Fibroblast of mammary gland (primary cell): ENCODE measurements at regions not wholly inside any gene's neighbourhood (a gene's known extent, or its start where the extent isn't known, plus 50 kb on each side); places are given as distances from the start of the nearest gene placed in this dataset.
A peak's percentile ranks its signal among the peaks of the same experiment; 100 is the strongest.

Experiments used
- DNase-seq: peaks from one replicate; pipeline ENCODE4 v3.0.0-alpha.2; 2010; ENCODE audit warnings: low read depth
- H3K4me3 ChIP-seq: 2 replicates; pipeline ENCODE4 v1.5.1; 2011; ENCODE audit warnings: low read depth, mild to moderate bottlenecking, low read length, moderate library complexity; ENCODE audit not compliant: control insufficient read depth
- CTCF ChIP-seq: conservative IDR thresholded peaks from 2 replicates; pipeline ENCODE4 v1.5.1; 2011; ENCODE audit warnings: low read depth, low read length, inconsistent platforms; ENCODE audit not compliant: control insufficient read depth, insufficient read depth

DNA sequence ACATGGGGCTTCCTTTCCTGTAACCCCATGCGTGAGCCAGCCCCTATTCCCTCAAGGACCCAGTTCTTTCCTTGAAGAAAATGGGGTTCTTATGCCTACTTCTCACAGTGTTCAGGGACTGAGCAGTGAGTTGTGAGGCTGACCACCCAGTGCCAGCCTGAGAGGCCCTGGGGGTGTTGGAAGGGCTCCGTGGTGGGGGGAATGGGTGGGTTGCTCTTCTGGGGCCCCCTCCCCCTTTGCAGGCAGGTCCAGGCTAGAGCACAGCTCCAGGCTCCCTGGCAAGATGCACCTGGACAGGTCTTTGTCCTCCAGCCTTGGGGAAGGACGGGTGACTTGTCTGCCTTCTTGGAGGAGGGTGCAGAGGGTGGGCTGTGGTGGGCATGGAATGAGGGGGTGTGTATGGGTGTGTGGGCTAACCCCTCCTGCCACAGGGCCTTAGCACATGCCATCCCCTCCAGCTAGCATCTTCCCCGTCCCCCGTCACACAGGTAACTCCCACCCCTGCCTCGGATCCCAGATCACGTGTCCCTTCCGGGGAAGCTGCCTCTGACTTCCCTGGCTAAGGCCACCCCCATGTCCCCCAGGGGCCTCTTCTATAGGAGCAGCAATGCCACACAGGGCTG, 64.6 kb downstream of the MYEOV start:
- TF ChIP-seq CTCF, result no peak
- no peak for DNase-seq

DNA sequence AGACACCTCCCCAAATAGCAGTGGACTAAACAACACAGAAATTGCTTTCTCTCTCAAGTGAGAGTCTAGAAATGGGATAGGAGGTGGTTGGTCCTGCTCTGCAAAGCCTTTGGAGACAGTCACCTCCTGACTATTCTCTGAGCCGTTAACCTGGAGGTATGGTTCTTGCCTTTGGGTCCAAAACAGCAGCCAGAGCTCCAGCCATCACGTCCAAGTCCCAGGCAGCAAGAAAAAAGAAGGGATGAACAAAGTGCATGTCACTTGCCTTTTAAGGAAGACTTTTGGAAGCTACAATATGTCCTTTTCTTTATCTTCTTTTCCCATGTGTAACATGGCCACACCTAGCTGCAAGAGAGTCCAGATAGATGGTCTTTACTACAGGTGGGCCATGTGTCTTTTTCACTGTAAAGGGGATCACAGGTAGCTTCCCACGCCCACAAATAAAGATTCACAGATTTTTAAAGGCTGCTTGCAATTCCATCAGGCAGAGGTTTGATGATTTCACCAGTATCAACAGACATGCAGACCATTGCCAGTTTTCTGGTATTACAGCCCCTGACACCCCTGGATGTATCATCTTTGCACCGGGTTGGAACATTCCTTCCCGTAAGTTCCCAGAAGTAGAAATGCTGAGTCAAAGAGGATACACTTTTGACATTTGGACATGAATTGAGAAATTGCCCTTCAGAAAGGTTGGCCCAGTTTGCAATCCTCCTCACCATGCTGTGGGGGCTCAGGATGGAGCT, 66.0 kb downstream of the MYEOV start:
- DNase-seq, result peak; percentile 87
- TF ChIP-seq CTCF, result no peak
- no peak overlapping the region for H3K4me3 ChIP-seq

More for the DNA sequence above, 64.6 kb downstream of the MYEOV start:
- H3K4me3 ChIP-seq, result no peak overlapping the region

DNA sequence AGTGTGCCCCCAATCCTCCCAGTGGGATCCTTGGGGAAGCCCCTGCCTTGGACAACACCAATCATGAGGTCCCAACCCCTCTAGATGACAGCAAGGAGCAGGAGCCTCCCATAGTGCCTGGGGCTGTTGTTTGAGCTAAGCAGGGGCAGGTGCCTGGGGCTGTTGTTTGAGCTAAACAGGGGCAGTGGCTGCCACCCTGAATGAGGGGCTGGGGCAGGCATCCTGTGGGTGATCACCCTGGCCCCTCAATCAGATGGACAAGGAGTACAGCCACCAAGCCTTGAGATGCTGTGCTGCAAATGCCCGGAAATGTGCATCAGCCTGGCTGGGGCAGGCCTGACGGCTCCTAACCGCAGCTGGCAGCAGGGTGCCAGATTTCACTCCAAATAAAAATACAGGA, 66.7 kb downstream of the MYEOV start:
- no peak overlapping the region for H3K4me3 ChIP-seq
- DNase-seq, result no peak
- no peak for TF ChIP-seq CTCF

DNA sequence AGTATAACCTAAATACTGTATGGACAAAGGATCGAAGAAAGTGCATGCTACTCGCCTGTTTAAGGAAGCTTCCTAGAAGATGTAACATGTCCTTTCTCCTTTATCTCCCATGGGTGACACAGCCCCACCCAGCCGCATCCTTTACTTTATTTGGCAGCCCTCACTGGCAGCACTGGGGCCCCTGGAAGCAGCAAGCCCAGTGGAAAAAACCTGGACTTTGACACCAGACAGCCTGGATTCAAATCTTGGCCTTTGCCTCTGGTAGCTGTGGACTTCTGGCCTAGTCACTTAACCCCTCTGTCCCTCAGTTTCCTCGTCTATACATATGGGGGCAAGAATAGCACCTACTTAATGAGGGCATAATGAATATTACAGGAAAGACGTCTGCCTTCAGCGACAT, 67.1 kb downstream of the MYEOV start:
- H3K4me3 ChIP-seq, result no peak overlapping the region
- no peak for TF ChIP-seq CTCF
- DNase-seq, result no peak

GRCh38 chr11:69361466-69361865, 67.5 kb downstream of the MYEOV start:
- no peak overlapping the region for H3K4me3 ChIP-seq
- DNase-seq, result no peak
- no peak for TF ChIP-seq CTCF

DNA sequence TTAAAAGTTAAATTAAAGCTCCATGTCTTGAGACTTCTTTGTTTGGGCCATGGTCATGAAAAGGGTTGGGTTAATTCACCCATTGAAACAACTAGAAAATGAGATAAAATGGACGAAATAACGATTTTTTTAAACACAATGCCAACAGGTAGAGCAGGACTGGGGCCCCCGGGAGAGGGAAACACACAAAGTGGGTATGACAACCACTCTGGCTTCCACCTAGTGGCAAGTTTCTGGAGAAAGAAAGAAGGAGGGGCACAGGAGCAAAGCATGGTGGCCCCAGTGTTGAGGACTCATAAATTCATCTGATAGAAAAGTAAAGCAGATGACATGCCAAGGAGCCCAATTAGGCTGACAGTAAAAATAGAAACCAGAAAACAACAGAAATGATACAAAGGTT, 68.4 kb downstream of the MYEOV start:
- no peak overlapping the region for H3K4me3 ChIP-seq
- no peak for TF ChIP-seq CTCF

More for the DNA sequence above, 68.4 kb downstream of the MYEOV start:
- no peak for DNase-seq
